ENCODE measurements at regions not wholly inside any gene's neighbourhood (a gene's known extent, or its start where the extent isn't known, plus 50 kb on each side); places are given as distances from the start of the nearest gene placed in this dataset.

GRCh38 chr10:78445308-78445707 is 411.6 kb downstream of the RPS24 start:
- no peak for DNase-seq (ENCODE audit: low read depth in 1 of 2, low spot score in 1 of 2)
- no peaks in the 10 kb centered on the region for H3K27me3 ChIP-seq
- H3K4me3 ChIP-seq, result no peak overlapping the region
- no peaks in the 10 kb centered on the region for H3K9me3 ChIP-seq (ENCODE audit: low read depth)
- H3K36me3 ChIP-seq, result no peaks in the 10 kb centered on the region
- H3K4me1 ChIP-seq (ENCODE audit: low read depth), result peaks cover 4% of the 10 kb centered on the region
- TF ChIP-seq CTCF (IDR thresholded peaks at IDR 0.05; ENCODE audit: low read depth, low read length), result no peak
- H3K27ac ChIP-seq, result no peak overlapping the region

- H3K27me3 ChIP-seq, result no peaks in the 10 kb centered on the region
- no peak for DNase-seq (ENCODE audit: low read depth in 1 of 2, low spot score in 1 of 2)
- peaks cover 4% of the 10 kb centered on the region for H3K4me1 ChIP-seq (ENCODE audit: low read depth)
- no peaks in the 10 kb centered on the region for H3K9me3 ChIP-seq (ENCODE audit: low read depth)
- no peak overlapping the region for H3K27ac ChIP-seq
- H3K4me3 ChIP-seq, result no peak overlapping the region
- H3K36me3 ChIP-seq, result no peaks in the 10 kb centered on the region
- no peak for TF ChIP-seq CTCF (IDR thresholded peaks at IDR 0.05; ENCODE audit: low read depth, low read length)
Observed at GRCh38 chr10:78448470-78448869, 414.8 kb downstream of the RPS24 start.

GRCh38 chr10:78448994-78449418 is 415.3 kb downstream of the RPS24 start:
- peaks cover 4% of the 10 kb centered on the region for H3K4me1 ChIP-seq (ENCODE audit: low read depth)
- no peak overlapping the region for H3K4me3 ChIP-seq
- DNase-seq (ENCODE audit: low read depth in 1 of 2, low spot score in 1 of 2), result no peak
- no peak for TF ChIP-seq CTCF (IDR thresholded peaks at IDR 0.05; ENCODE audit: low read depth, low read length)
- H3K9me3 ChIP-seq (ENCODE audit: low read depth), result no peaks in the 10 kb centered on the region
- no peaks in the 10 kb centered on the region for H3K27me3 ChIP-seq
- no peak overlapping the region for H3K27ac ChIP-seq
- no peaks in the 10 kb centered on the region for H3K36me3 ChIP-seq

- no peaks in the 10 kb centered on the region for H3K36me3 ChIP-seq
- no peaks in the 10 kb centered on the region for H3K9me3 ChIP-seq (ENCODE audit: low read depth)
- no peak for DNase-seq (ENCODE audit: low read depth in 1 of 2, low spot score in 1 of 2)
- H3K27me3 ChIP-seq, result no peaks in the 10 kb centered on the region
- H3K27ac ChIP-seq, result no peak overlapping the region
- H3K4me1 ChIP-seq (ENCODE audit: low read depth), result peaks cover 4% of the 10 kb centered on the region
- no peak for TF ChIP-seq CTCF (IDR thresholded peaks at IDR 0.05; ENCODE audit: low read depth, low read length)
- H3K4me3 ChIP-seq, result no peak overlapping the region
Observed at GRCh38 chr10:78449554-78449953, 415.9 kb downstream of the RPS24 start.

- H3K27me3 ChIP-seq, result no peaks in the 10 kb centered on the region
- H3K36me3 ChIP-seq, result no peaks in the 10 kb centered on the region
- DNase-seq (ENCODE audit: low read depth in 1 of 2, low spot score in 1 of 2), result no peak
- peaks cover 4% of the 10 kb centered on the region for H3K4me1 ChIP-seq (ENCODE audit: low read depth)
- H3K27ac ChIP-seq, result no peak overlapping the region
- no peak overlapping the region for H3K4me3 ChIP-seq
- no peaks in the 10 kb centered on the region for H3K9me3 ChIP-seq (ENCODE audit: low read depth)
- no peak for TF ChIP-seq CTCF (IDR thresholded peaks at IDR 0.05; ENCODE audit: low read depth, low read length)
Observed at GRCh38 chr10:78450239-78450638, 416.6 kb downstream of the RPS24 start.

All from cardiac muscle cell (in vitro differentiated cells and primary cell).